ENCODE measurements at regions not wholly inside any gene's neighbourhood (a gene's known extent, or its start where the extent isn't known, plus 50 kb on each side); places are given as distances from the start of the nearest gene placed in this dataset.

- no peaks in the 10 kb centered on the region for H3K36me3 Mint-ChIP-seq
- peaks cover 11 to 30% of the 10 kb centered on the region in 2 donors for H3K4me1 ChIP-seq (ENCODE audit: control insufficient read depth in 2 of 2, insufficient read depth in 2 of 2, low read length in 2 of 2)
- ATAC-seq (peak; percentile 50), DNase-seq (peak in 6 of 9 donors; percentile 10 to 35 (median 24))
- intact Hi-C loops (cut with micrococcal nuclease): loop anchor here in 1 of 2 donors (1.0 kb wide), 1 partner anchor 37 kb away; no protein-coding TSS in a partner anchor
- POLR2A ChIA-PET: interaction anchor here (0.6 kb wide), 1 partner anchor 886 kb away, joined by 3 read pairs; no protein-coding TSS in a partner anchor
- peak overlapping the region; percentile 33 for H3K4me3 ChIP-seq (ENCODE audit: low read length)
- peak overlapping the region; percentile 69 to 90 (median 86) for H3K4me3 Mint-ChIP-seq
- no peaks in the 10 kb centered on the region for H3K27me3 ChIP-seq (ENCODE audit: control insufficient read depth in 2 of 2, insufficient read depth in 2 of 2, low read length in 2 of 2)
- peaks cover 13 to 34% (median 24%) of the 10 kb centered on the region in 7 donors for H3K4me1 Mint-ChIP-seq
- H3K9me3 ChIP-seq (ENCODE audit: control insufficient read depth in 2 of 3, low read length in 3 of 3): no peaks in the 10 kb centered on the region
- no peaks in the 10 kb centered on the region for H3K36me3 ChIP-seq (ENCODE audit: control insufficient read depth in 2 of 3, insufficient read depth in 3 of 3, low read length in 3 of 3)
- peaks cover 0 to 3% (median 0%) of the 10 kb centered on the region in 11 donors for H3K9me3 Mint-ChIP-seq
- CTCF ChIA-PET: interaction anchor here (0.6 kb wide), 1 partner anchor 71 kb away, joined by 3 read pairs; no protein-coding TSS in a partner anchor
- H3K27ac Mint-ChIP-seq: peak overlapping the region; percentile 85 to 96 (median 90)
- H3K27me3 Mint-ChIP-seq: peaks cover 0 to 36% (median 0%) of the 10 kb centered on the region in 5 donors
- H3K27ac ChIP-seq (ENCODE audit: low read depth, low read length): peak overlapping the region; percentile 61
These were observed 85.0 kb upstream of the CLPB start for GRCh38 chr11:72519220-72519881.

DNA sequence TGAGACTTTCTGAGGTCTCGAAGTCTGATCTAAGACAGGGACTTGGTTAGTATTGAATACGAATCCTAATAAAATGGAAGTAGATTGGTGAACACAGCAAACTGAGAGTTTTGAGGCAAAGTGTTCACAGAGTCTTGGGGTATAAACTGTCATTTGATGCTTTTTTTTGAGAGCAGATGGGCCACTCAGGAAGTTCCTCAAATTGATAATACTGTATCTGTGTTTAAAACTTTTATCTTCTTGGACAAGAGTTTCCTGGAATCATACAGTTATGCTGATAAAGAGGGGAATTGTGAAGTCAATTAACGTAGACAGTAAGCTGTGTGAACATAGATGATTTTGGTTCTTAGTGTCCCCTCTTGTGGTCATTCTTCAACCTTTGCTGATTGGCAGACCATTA, 80.0 kb upstream of the CLPB start:
- Mint-ChIP-seq H3K36me3 (peaks cover 0 to 17% (median 9%) of the 10 kb centered on the region in 5 donors), H3K4me3 (no peak overlapping the region), H3K4me1 (peaks cover 0 to 6% (median 5%) of the 10 kb centered on the region in 7 donors), H3K9me3 (peaks cover 0 to 34% (median 17%) of the 10 kb centered on the region in 11 donors), H3K27ac (no peak overlapping the region), H3K27me3 (peaks cover 0 to 22% (median 3%) of the 10 kb centered on the region in 5 donors)
- no peak for ATAC-seq
- CTCF ChIA-PET: no interaction called here
- DNase-seq: no peak
- Histone ChIP-seq H3K9me3 (ENCODE audit: control insufficient read depth in 2 of 3, low read length in 3 of 3) (peaks cover 0 to 12% (median 0%) of the 10 kb centered on the region in 3 experiments), H3K4me1 (ENCODE audit: control insufficient read depth in 2 of 2, insufficient read depth in 2 of 2, low read length in 2 of 2) (peaks cover 0 to 6% of the 10 kb centered on the region in 2 donors), H3K36me3 (ENCODE audit: control insufficient read depth in 2 of 3, insufficient read depth in 3 of 3, low read length in 3 of 3) (no peaks in the 10 kb centered on the region), H3K4me3 (ENCODE audit: low read length) (no peak overlapping the region), H3K27me3 (ENCODE audit: control insufficient read depth in 2 of 2, insufficient read depth in 2 of 2, low read length in 2 of 2) (no peaks in the 10 kb centered on the region), H3K27ac (ENCODE audit: low read depth, low read length) (no peak overlapping the region)
- POLR2A ChIA-PET: no interaction called here
- intact Hi-C loops (cut with micrococcal nuclease): no loop called here

GRCh38 chr11:72513411-72513810, 79.1 kb upstream of the CLPB start:
- H3K4me1 Mint-ChIP-seq: no peaks in the 10 kb centered on the region
- peaks cover 2 to 17% (median 9%) of the 10 kb centered on the region in 5 donors for H3K36me3 Mint-ChIP-seq
- H3K27ac ChIP-seq (ENCODE audit: low read depth, low read length): no peak overlapping the region
- POLR2A ChIA-PET: no interaction called here
- peaks cover 0 to 37% (median 18%) of the 10 kb centered on the region in 11 donors for H3K9me3 Mint-ChIP-seq
- no peak overlapping the region for H3K4me3 ChIP-seq (ENCODE audit: low read length)
- peaks cover 0 to 12% (median 0%) of the 10 kb centered on the region in 3 experiments for H3K9me3 ChIP-seq (ENCODE audit: control insufficient read depth in 2 of 3, low read length in 3 of 3)
- H3K36me3 ChIP-seq (ENCODE audit: control insufficient read depth in 2 of 3, insufficient read depth in 3 of 3, low read length in 3 of 3): no peaks in the 10 kb centered on the region
- CTCF ChIA-PET: no interaction called here
- H3K4me1 ChIP-seq (ENCODE audit: control insufficient read depth in 2 of 2, insufficient read depth in 2 of 2, low read length in 2 of 2): no peaks in the 10 kb centered on the region
- no peaks in the 10 kb centered on the region for H3K27me3 ChIP-seq (ENCODE audit: control insufficient read depth in 2 of 2, insufficient read depth in 2 of 2, low read length in 2 of 2)
- H3K4me3 Mint-ChIP-seq: no peak overlapping the region
- no peak overlapping the region for H3K27ac Mint-ChIP-seq
- intact Hi-C loops (cut with micrococcal nuclease): no loop called here
- DNase-seq: no peak
- ATAC-seq: no peak
- H3K27me3 Mint-ChIP-seq: peaks cover 0 to 22% (median 3%) of the 10 kb centered on the region in 5 donors

DNA sequence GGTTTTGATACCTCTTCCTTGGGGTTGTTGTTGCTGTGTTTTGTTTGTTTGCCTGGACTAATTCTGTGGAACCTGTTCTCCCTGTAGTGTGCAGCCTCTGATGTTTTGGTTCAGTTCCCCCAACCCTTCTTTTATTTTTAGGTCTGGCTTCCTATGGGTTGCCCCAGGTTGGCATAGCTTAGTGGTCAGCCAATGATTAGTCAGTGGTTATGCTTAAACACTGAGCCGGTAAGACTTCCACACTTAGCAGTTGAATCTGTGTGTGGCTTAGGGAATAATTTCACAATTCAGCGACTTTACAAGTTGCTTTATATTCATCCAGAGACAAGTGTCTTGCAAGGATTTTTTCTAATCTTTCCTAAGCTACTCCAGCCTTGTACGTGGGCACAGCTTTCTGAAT, 78.6 kb upstream of the CLPB start:
- intact Hi-C loops (cut with micrococcal nuclease): no loop called here
- no peaks in the 10 kb centered on the region for H3K36me3 ChIP-seq (ENCODE audit: control insufficient read depth in 2 of 3, insufficient read depth in 3 of 3, low read length in 3 of 3)
- Mint-ChIP-seq H3K4me1 (no peaks in the 10 kb centered on the region), H3K9me3 (peaks cover 0 to 40% (median 18%) of the 10 kb centered on the region in 11 donors), H3K4me3 (no peak overlapping the region), H3K27ac (no peak overlapping the region), H3K27me3 (peaks cover 0 to 22% (median 3%) of the 10 kb centered on the region in 5 donors), H3K36me3 (peaks cover 5 to 19% (median 12%) of the 10 kb centered on the region in 5 donors)
- DNase-seq (no peak), ATAC-seq (no peak)
- ChIA-PET POLR2A (no interaction called here), CTCF (no interaction called here)
- peaks cover 0 to 12% (median 0%) of the 10 kb centered on the region in 3 experiments for H3K9me3 ChIP-seq (ENCODE audit: control insufficient read depth in 2 of 3, low read length in 3 of 3)
- no peak overlapping the region for H3K4me3 ChIP-seq (ENCODE audit: low read length)
- H3K27me3 ChIP-seq (ENCODE audit: control insufficient read depth in 2 of 2, insufficient read depth in 2 of 2, low read length in 2 of 2): no peaks in the 10 kb centered on the region
- H3K27ac ChIP-seq (ENCODE audit: low read depth, low read length): no peak overlapping the region
- no peaks in the 10 kb centered on the region for H3K4me1 ChIP-seq (ENCODE audit: control insufficient read depth in 2 of 2, insufficient read depth in 2 of 2, low read length in 2 of 2)

DNA sequence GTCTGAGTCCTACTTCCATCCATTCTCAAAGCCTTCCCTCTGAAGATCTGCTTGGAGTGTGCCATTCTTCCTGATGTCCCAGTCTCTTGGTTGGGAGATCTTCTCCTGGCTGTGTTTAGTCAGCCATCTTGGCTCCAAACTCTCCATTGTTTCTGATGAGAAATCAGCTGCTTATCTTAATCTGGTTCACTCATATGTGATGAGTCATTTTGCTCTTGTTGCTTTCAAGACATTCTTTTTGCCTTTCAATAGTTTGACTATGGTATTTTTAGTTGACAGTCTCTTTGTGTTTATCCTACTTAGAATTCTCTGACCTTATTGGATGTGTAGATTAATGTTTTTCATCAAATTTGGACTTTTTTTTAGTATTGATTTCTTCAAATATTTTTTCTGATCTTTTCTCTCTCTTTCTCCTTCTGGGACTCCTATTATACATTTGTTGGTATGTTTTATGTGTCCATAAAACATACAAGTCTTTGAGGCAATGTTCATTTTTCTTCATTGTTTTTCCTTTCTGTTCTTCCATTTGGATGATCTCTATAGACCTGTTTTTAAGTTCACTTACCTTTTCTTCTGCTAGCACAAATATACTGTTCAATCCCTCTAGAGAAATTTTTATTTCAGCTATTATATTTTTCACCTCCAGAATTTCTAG, 77.2 kb upstream of the CLPB start:
- peaks cover 8 to 25% (median 19%) of the 10 kb centered on the region in 5 donors for H3K36me3 Mint-ChIP-seq
- peak overlapping the region in 1 of 9 donors; percentile 21 for H3K27ac Mint-ChIP-seq
- Histone ChIP-seq H3K27ac (ENCODE audit: low read depth, low read length) (no peak overlapping the region), H3K4me3 (ENCODE audit: low read length) (no peak overlapping the region), H3K4me1 (ENCODE audit: control insufficient read depth in 2 of 2, insufficient read depth in 2 of 2, low read length in 2 of 2) (no peaks in the 10 kb centered on the region), H3K27me3 (ENCODE audit: control insufficient read depth in 2 of 2, insufficient read depth in 2 of 2, low read length in 2 of 2) (no peaks in the 10 kb centered on the region), H3K9me3 (ENCODE audit: control insufficient read depth in 2 of 3, low read length in 3 of 3) (peaks cover 0 to 12% (median 0%) of the 10 kb centered on the region in 3 experiments), H3K36me3 (ENCODE audit: control insufficient read depth in 2 of 3, insufficient read depth in 3 of 3, low read length in 3 of 3) (no peaks in the 10 kb centered on the region)
- ATAC-seq: no peak
- H3K9me3 Mint-ChIP-seq: peaks cover 0 to 50% (median 21%) of the 10 kb centered on the region in 11 donors
- CTCF ChIA-PET: no interaction called here
- DNase-seq: no peak
- no peaks in the 10 kb centered on the region for H3K4me1 Mint-ChIP-seq
- POLR2A ChIA-PET: interaction anchor here (0.6 kb wide), 2 partner anchors 20 to 1633 kb away, joined by 3 read pairs; no protein-coding TSS in a partner anchor
- intact Hi-C loops (cut with micrococcal nuclease): no loop called here
- H3K4me3 Mint-ChIP-seq: no peak overlapping the region
- H3K27me3 Mint-ChIP-seq: peaks cover 0 to 12% (median 3%) of the 10 kb centered on the region in 5 donors

- DNase-seq (no peak), ATAC-seq (no peak)
- ChIA-PET POLR2A (no interaction called here), CTCF (no interaction called here)
- Histone ChIP-seq H3K36me3 (ENCODE audit: control insufficient read depth in 2 of 3, insufficient read depth in 3 of 3, low read length in 3 of 3) (no peaks in the 10 kb centered on the region), H3K27me3 (ENCODE audit: control insufficient read depth in 2 of 2, insufficient read depth in 2 of 2, low read length in 2 of 2) (no peaks in the 10 kb centered on the region), H3K4me1 (ENCODE audit: control insufficient read depth in 2 of 2, insufficient read depth in 2 of 2, low read length in 2 of 2) (no peaks in the 10 kb centered on the region), H3K9me3 (ENCODE audit: control insufficient read depth in 2 of 3, low read length in 3 of 3) (peaks cover 0 to 9% (median 0%) of the 10 kb centered on the region in 3 experiments), H3K27ac (ENCODE audit: low read depth, low read length) (no peak overlapping the region), H3K4me3 (ENCODE audit: low read length) (no peak overlapping the region)
- H3K4me1 Mint-ChIP-seq: no peaks in the 10 kb centered on the region
- H3K36me3 Mint-ChIP-seq: peaks cover 11 to 28% (median 23%) of the 10 kb centered on the region in 5 donors
- no peak overlapping the region for H3K27ac Mint-ChIP-seq
- peaks cover 0 to 13% (median 7%) of the 10 kb centered on the region in 5 donors for H3K27me3 Mint-ChIP-seq
- H3K4me3 Mint-ChIP-seq: no peak overlapping the region
- intact Hi-C loops (cut with micrococcal nuclease): no loop called here
- H3K9me3 Mint-ChIP-seq: peaks cover 7 to 65% (median 25%) of the 10 kb centered on the region in 11 donors
These were observed 72.7 kb upstream of the CLPB start for GRCh38 chr11:72507050-72507449.

Data from naive thymus-derived CD4-positive, alpha-beta T cell (primary cell).